IPS-15b (cell line): ENCODE measurements at regions not wholly inside any gene's neighbourhood (a gene's known extent, or its start where the extent isn't known, plus 50 kb on each side); places are given as distances from the start of the nearest gene placed in this dataset.
"Not testable (repeated sequence)": the region's sequence is repeated elsewhere in the genome, so short reads cannot be mapped to it uniquely, and the experiment has no call there.

Source experiments
- H3K27me3 ChIP-seq: one replicate; pipeline ENCODE4 v1.6.1; 2013; ENCODE audit warnings: low read length; ENCODE audit not compliant: control insufficient read depth, insufficient read depth
- H3K36me3 ChIP-seq: one replicate; pipeline ENCODE4 v1.6.1; 2013; ENCODE audit warnings: low read length; ENCODE audit not compliant: control insufficient read depth, insufficient read depth
- H3K4me1 ChIP-seq: one replicate; pipeline ENCODE4 v1.6.1; 2013; ENCODE audit warnings: mild to moderate bottlenecking, low read length; ENCODE audit not compliant: control insufficient read depth, insufficient read depth
- H3K4me3 ChIP-seq: one replicate; pipeline ENCODE4 v1.5.1; 2013; ENCODE audit warnings: low read depth, low read length
- H3K9ac ChIP-seq: one replicate; pipeline ENCODE4 v1.6.1; 2013; ENCODE audit warnings: low read depth, mild to moderate bottlenecking, low read length
- H3K9me3 ChIP-seq: one replicate; pipeline ENCODE4 v1.6.1; 2013; ENCODE audit warnings: mild to moderate bottlenecking, low read length; ENCODE audit not compliant: control insufficient read depth, insufficient read depth

GRCh38 chr7:80044796-80045195, 89.8 kb upstream of the GNAI1 start:
- Histone ChIP-seq H3K36me3 (no peaks in the 10 kb centered on the region), H3K4me3 (no peak overlapping the region), H3K4me1 (no peaks in the 10 kb centered on the region), H3K9ac (no peak overlapping the region), H3K27me3 (no peaks in the 10 kb centered on the region), H3K9me3 (no peaks in the 10 kb centered on the region)

GRCh38 chr7:80040752-80041151, 93.9 kb upstream of the GNAI1 start:
- Histone ChIP-seq H3K4me1 (no peaks in the 10 kb centered on the region), H3K9me3 (no peaks in the 10 kb centered on the region), H3K36me3 (no peaks in the 10 kb centered on the region), H3K4me3 (no peak overlapping the region), H3K9ac (no peak overlapping the region), H3K27me3 (no peaks in the 10 kb centered on the region)

GRCh38 chr7:80040335-80040734, 94.3 kb upstream of the GNAI1 start:
- Histone ChIP-seq H3K4me3 (no peak overlapping the region), H3K9ac (no peak overlapping the region), H3K36me3 (no peaks in the 10 kb centered on the region), H3K27me3 (no peaks in the 10 kb centered on the region), H3K4me1 (no peaks in the 10 kb centered on the region), H3K9me3 (no peaks in the 10 kb centered on the region)

- Histone ChIP-seq H3K27me3 (no peaks in the 10 kb centered on the region), H3K4me3 (no peak overlapping the region), H3K9me3 (no peaks in the 10 kb centered on the region), H3K9ac (no peak overlapping the region), H3K4me1 (no peaks in the 10 kb centered on the region), H3K36me3 (no peaks in the 10 kb centered on the region)
Observed at GRCh38 chr7:80039251-80039884, 95.3 kb upstream of the GNAI1 start.

DNA sequence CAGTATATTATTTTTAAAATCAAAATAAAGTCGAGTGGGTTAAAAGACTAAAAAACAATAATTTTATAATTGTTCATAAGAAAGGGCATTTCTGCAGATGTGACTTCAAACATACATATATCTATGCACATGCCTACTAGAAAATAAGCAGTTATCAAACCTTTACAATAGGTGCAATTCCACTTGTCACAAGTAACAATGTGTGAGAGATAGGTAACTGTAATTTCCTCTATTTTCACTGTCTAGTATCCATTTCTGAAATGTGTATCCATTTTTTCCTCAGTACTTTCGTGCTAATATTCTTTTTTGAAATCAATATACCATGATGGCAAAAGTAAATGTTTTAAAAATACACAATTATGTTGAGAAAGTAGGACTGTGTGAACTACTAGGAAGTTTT, 96.9 kb upstream of the GNAI1 start:
- Histone ChIP-seq H3K9me3 (no peaks in the 10 kb centered on the region), H3K36me3 (no peaks in the 10 kb centered on the region), H3K4me1 (no peaks in the 10 kb centered on the region), H3K9ac (no peak overlapping the region), H3K27me3 (no peaks in the 10 kb centered on the region), H3K4me3 (no peak overlapping the region)

DNA sequence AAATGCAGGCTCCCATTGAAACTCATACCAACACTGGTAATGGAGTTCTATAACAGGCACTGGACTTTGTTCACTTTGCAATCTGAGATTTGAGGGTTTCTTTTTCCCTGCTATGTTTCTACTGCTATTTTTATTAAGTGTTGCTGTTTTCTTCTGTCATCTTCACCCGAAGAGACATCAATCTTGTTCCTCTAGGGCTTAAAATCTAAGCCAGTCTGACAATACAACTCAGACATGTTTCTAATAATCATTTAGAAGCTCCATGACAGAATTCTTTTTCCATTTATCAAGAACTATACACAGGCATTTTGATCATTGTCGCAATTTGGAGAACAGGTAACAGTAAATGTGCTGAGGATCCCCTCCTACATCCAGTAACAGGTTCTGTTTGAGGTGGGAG, 98.5 kb upstream of the GNAI1 start:
- no peak overlapping the region for H3K4me3 ChIP-seq
- H3K27me3 ChIP-seq, result no peaks in the 10 kb centered on the region

DNA sequence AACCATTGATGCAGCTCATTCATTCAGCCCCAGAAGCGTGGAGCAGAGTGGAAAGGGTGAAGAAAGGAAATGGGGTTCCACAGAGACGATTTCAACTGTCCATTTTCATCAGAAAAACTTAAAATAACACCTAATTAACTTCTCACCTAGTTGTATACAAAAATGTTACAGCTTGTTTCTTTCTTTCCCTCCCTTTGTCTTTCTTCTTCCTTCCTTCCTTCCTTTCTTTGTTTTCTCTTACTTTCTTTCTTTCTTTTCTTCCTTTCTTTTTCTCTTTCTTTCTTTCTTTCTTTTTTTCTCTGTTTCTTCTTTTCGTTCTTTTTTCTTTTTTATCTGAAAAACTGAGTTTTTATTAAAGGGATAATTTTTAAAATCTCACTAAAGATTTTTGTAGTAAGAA, 105.9 kb upstream of the GNAI1 start:
- no peaks in the 10 kb centered on the region for H3K36me3 ChIP-seq
- H3K9me3 ChIP-seq, result no peaks in the 10 kb centered on the region
- no peaks in the 10 kb centered on the region for H3K27me3 ChIP-seq
- no peak overlapping the region for H3K4me3 ChIP-seq
- no peaks in the 10 kb centered on the region for H3K4me1 ChIP-seq
- H3K9ac ChIP-seq, result no peak overlapping the region

More for the DNA sequence above, 98.5 kb upstream of the GNAI1 start:
- H3K4me1 ChIP-seq, result no peaks in the 10 kb centered on the region
- H3K36me3 ChIP-seq, result no peaks in the 10 kb centered on the region
- no peaks in the 10 kb centered on the region for H3K9me3 ChIP-seq
- no peak overlapping the region for H3K9ac ChIP-seq

DNA sequence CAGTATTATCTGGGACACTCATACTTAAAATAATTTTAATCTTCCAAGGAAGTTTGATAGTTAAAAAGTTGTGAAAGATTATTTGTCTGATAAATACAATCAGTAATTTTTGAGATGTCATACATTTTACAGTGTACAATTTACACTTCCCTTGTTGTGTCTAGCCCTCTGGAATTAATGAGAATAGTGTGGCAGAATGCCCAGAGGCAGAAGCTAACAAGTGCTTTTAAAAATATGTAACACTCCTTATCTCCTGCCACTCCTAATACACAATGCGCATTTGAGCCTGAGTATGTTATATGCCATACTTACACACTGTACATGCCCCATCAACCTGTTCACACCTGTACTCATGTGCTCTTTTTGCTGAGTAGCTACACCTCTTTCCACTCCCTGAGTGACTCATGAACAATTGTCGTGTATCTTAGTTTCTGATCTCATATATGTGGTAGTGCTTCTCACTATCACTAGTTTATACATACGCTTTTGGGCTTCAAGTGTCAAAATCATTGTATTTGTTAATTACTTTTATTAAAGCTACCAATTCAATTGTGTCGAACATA, 106.9 kb upstream of the GNAI1 start:
- Histone ChIP-seq H3K9me3 (no peaks in the 10 kb centered on the region), H3K4me1 (no peaks in the 10 kb centered on the region), H3K36me3 (no peaks in the 10 kb centered on the region), H3K27me3 (no peaks in the 10 kb centered on the region), H3K4me3 (no peak overlapping the region), H3K9ac (no peak overlapping the region)

- no peak overlapping the region for H3K4me3 ChIP-seq
Observed at GRCh38 chr7:80026766-80027165, 107.9 kb upstream of the GNAI1 start.

GRCh38 chr7:80020277-80020676, 114.4 kb upstream of the GNAI1 start:
- H3K27me3 ChIP-seq, H3K4me3 ChIP-seq, H3K4me1 ChIP-seq, H3K9me3 ChIP-seq, H3K36me3 ChIP-seq, H3K9ac ChIP-seq: not testable (repeated sequence)

More at GRCh38 chr7:80026766-80027165, 107.9 kb upstream of the GNAI1 start:
- Histone ChIP-seq H3K27me3 (no peaks in the 10 kb centered on the region), H3K4me1 (no peaks in the 10 kb centered on the region), H3K9ac (no peak overlapping the region), H3K9me3 (no peaks in the 10 kb centered on the region), H3K36me3 (no peaks in the 10 kb centered on the region)

DNA sequence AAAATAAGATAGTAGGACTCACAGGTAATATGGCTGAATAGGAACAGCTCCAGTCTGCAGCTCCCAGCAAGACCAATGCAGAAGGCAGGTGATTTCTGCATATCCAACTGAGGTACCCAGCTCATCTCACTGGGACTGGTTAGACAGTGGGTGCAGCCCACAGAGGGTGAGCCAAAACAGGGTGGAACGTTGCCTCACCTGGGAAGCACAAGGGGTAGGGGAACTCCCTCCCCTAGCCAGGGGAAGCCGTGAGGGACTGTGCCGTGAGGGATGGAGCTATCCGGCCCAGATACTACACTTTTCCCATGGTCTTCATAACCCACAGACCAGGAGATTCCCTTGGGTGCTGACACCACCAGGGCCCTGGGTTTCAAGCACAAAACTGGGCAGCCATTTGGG, 114.8 kb upstream of the GNAI1 start:
- not testable (repeated sequence) for H3K9ac ChIP-seq, H3K9me3 ChIP-seq, H3K4me1 ChIP-seq, H3K36me3 ChIP-seq, H3K27me3 ChIP-seq, H3K4me3 ChIP-seq

- Histone ChIP-seq H3K9ac (no peak overlapping the region), H3K4me3 (no peak overlapping the region), H3K36me3 (no peaks in the 10 kb centered on the region), H3K27me3 (no peaks in the 10 kb centered on the region), H3K4me1 (no peaks in the 10 kb centered on the region), H3K9me3 (no peaks in the 10 kb centered on the region)
Observed at GRCh38 chr7:80018941-80019808, 115.5 kb upstream of the GNAI1 start.
